ENCODE measurements at regions not wholly inside any gene's neighbourhood (a gene's known extent, or its start where the extent isn't known, plus 50 kb on each side); places are given as distances from the start of the nearest gene placed in this dataset.

DNA sequence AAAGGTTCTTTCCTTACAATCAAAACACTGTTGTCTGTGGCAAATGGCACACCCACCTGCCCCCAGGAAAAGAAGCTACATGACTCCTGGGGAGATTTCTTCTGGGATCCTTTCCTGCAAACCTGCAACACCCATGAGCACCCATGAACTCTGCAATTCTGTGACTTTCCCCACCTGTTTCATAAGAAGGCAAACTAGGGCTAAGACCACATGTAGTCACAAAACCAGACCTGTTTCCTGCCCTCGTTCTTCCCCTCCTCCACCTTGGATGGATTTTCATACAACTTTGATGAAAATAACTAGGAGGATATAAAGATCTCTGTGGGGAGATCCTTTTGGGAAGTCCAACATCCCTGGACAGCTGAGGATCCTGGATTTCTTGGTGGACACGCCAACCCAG lies 1084.7 kb downstream of the BCL11B start:
- 0% methylated on average over 2 of the region's 2 CpGs for WGBS (ENCODE audit: low lambda C conversion rate)
- Histone ChIP-seq H3K4me3 (ENCODE audit: low read depth in 2 of 2, low read length in 1 of 2) (no peak overlapping the region), H4K20me1 (ENCODE audit: insufficient read depth) (no peaks in the 10 kb centered on the region), H3F3A (replicated peaks; ENCODE audit: insufficient read depth) (no peaks in the 10 kb centered on the region), H2AFZ (ENCODE audit: low read depth) (no peak overlapping the region), H3K9ac (no peak overlapping the region), H3K27me3 (ENCODE audit: insufficient read depth) (no peaks in the 10 kb centered on the region), H3K4me2 (no peak overlapping the region), H3K79me2 (ENCODE audit: insufficient read depth) (no peaks in the 10 kb centered on the region), H3K9me3 (no peaks in the 10 kb centered on the region), H3K4me1 (ENCODE audit: control insufficient read depth in 1 of 2, insufficient read depth in 2 of 2, low read depth in 1 of 2, low read length in 1 of 2) (no peaks in the 10 kb centered on the region), H3K36me3 (replicated peaks in 1 of 2; ENCODE audit: control insufficient read depth in 1 of 2, insufficient read depth in 2 of 2, low read length in 1 of 2) (no peaks in the 10 kb centered on the region), H3K9me2 (no peaks in the 10 kb centered on the region), H3K27ac (ENCODE audit: low read depth in 2 of 2, low read length in 1 of 2) (no peak overlapping the region)
- ChIA-PET POLR2A (no interaction called here), CTCF (no interaction called here)
- TF ChIP-seq, protein P1, sequence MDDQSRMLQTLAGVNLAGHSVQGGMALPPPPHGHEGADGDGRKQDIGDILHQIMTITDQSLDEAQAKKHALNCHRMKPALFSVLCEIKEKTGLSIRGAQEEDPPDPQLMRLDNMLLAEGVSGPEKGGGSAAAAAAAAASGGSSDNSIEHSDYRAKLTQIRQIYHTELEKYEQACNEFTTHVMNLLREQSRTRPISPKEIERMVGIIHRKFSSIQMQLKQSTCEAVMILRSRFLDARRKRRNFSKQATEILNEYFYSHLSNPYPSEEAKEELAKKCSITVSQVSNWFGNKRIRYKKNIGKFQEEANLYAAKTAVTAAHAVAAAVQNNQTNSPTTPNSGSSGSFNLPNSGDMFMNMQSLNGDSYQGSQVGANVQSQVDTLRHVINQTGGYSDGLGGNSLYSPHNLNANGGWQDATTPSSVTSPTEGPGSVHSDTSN (IDR thresholded peaks at IDR 0.05), result no peak
- no peak for TF ChIP-seq RAD21 (IDR thresholded peaks at IDR 0.05; ENCODE audit: low read length)
- TF ChIP-seq, protein P2, sequence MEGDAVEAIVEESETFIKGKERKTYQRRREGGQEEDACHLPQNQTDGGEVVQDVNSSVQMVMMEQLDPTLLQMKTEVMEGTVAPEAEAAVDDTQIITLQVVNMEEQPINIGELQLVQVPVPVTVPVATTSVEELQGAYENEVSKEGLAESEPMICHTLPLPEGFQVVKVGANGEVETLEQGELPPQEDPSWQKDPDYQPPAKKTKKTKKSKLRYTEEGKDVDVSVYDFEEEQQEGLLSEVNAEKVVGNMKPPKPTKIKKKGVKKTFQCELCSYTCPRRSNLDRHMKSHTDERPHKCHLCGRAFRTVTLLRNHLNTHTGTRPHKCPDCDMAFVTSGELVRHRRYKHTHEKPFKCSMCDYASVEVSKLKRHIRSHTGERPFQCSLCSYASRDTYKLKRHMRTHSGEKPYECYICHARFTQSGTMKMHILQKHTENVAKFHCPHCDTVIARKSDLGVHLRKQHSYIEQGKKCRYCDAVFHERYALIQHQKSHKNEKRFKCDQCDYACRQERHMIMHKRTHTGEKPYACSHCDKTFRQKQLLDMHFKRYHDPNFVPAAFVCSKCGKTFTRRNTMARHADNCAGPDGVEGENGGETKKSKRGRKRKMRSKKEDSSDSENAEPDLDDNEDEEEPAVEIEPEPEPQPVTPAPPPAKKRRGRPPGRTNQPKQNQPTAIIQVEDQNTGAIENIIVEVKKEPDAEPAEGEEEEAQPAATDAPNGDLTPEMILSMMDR (IDR thresholded peaks at IDR 0.05), result no peak
- TF ChIP-seq MXI1 (IDR thresholded peaks at IDR 0.05; ENCODE audit: low read depth, low read length), result no peak
- TF ChIP-seq, protein P3, sequence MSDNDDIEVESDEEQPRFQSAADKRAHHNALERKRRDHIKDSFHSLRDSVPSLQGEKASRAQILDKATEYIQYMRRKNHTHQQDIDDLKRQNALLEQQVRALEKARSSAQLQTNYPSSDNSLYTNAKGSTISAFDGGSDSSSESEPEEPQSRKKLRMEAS (IDR thresholded peaks at IDR 0.05; ENCODE audit: low read depth), result no peak
- TF ChIP-seq RCOR1 (IDR thresholded peaks at IDR 0.05; ENCODE audit: low read length), result no peak
- no peak for TF ChIP-seq FOXJ3 (CRISPR knock-in tag; IDR thresholded peaks at IDR 0.05)
- TF ChIP-seq, protein P4, sequence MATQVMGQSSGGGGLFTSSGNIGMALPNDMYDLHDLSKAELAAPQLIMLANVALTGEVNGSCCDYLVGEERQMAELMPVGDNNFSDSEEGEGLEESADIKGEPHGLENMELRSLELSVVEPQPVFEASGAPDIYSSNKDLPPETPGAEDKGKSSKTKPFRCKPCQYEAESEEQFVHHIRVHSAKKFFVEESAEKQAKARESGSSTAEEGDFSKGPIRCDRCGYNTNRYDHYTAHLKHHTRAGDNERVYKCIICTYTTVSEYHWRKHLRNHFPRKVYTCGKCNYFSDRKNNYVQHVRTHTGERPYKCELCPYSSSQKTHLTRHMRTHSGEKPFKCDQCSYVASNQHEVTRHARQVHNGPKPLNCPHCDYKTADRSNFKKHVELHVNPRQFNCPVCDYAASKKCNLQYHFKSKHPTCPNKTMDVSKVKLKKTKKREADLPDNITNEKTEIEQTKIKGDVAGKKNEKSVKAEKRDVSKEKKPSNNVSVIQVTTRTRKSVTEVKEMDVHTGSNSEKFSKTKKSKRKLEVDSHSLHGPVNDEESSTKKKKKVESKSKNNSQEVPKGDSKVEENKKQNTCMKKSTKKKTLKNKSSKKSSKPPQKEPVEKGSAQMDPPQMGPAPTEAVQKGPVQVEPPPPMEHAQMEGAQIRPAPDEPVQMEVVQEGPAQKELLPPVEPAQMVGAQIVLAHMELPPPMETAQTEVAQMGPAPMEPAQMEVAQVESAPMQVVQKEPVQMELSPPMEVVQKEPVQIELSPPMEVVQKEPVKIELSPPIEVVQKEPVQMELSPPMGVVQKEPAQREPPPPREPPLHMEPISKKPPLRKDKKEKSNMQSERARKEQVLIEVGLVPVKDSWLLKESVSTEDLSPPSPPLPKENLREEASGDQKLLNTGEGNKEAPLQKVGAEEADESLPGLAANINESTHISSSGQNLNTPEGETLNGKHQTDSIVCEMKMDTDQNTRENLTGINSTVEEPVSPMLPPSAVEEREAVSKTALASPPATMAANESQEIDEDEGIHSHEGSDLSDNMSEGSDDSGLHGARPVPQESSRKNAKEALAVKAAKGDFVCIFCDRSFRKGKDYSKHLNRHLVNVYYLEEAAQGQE (IDR thresholded peaks at IDR 0.05; ENCODE audit: low read depth, low read length), result no peak
- no peak for TF ChIP-seq EZH2phosphoT487 (IDR thresholded peaks at IDR 0.05; ENCODE audit: borderline replicate concordance, low read depth)
- TF ChIP-seq, protein P5, sequence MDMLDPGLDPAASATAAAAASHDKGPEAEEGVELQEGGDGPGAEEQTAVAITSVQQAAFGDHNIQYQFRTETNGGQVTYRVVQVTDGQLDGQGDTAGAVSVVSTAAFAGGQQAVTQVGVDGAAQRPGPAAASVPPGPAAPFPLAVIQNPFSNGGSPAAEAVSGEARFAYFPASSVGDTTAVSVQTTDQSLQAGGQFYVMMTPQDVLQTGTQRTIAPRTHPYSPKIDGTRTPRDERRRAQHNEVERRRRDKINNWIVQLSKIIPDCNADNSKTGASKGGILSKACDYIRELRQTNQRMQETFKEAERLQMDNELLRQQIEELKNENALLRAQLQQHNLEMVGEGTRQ (IDR thresholded peaks at IDR 0.05; ENCODE audit: borderline replicate concordance, low read depth, low read length), result no peak
- TF ChIP-seq, protein P6, sequence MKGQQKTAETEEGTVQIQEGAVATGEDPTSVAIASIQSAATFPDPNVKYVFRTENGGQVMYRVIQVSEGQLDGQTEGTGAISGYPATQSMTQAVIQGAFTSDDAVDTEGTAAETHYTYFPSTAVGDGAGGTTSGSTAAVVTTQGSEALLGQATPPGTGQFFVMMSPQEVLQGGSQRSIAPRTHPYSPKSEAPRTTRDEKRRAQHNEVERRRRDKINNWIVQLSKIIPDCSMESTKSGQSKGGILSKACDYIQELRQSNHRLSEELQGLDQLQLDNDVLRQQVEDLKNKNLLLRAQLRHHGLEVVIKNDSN (IDR thresholded peaks at IDR 0.05; ENCODE audit: borderline replicate concordance, low read depth), result no peak
- TF ChIP-seq FOSL2 (IDR thresholded peaks at IDR 0.05; ENCODE audit: borderline replicate concordance, low read depth), result no peak
- no peak for DNase-seq

Measured in SK-N-SH (cell line).